ENCODE measurements at regions not wholly inside any gene's neighbourhood (a gene's known extent, or its start where the extent isn't known, plus 50 kb on each side); places are given as distances from the start of the nearest gene placed in this dataset.

DNA sequence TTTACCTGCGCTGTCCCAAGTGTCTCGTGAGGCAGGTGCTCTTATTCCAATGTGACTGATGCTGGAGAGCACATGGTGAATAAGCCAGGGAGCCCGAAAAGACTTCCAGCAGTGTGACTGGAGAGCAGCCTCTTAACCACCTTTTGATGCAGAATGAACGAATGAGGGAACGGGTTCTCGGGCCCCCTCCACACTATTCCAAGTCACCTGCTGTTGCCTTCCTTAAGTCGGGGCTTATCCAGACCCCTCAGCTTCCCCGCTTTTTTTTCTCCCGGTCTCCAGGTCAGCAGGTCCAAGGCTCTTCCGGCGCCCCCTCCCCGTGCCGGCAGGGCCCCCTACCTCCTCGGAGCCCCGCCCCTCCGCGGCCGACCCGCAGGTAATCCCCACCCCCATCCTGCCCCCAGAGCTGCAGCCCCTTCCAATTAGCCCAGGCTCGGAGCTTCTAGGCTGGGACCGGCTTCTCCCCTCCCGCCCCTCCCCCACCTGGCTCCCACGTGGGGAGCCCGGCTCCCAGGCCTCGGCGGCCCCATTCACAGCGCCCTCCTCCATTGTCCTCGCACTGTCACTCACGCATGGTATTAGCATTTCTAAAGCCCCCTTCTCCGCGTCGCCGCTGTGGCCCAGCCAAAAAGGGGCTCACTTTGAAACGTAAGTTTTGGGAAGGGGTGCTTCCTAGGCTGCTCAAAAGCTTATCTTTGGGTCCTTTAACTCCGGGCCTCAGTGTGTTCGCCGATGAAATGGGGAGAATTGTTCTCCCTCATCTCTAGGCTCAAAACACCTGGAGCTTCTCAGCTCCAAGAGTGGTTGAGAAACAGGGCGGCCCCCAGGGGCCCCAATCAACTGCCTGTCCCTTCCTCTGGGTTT, 56.2 kb upstream of the PJA1 start:
- no peak for DNase-seq

DNA sequence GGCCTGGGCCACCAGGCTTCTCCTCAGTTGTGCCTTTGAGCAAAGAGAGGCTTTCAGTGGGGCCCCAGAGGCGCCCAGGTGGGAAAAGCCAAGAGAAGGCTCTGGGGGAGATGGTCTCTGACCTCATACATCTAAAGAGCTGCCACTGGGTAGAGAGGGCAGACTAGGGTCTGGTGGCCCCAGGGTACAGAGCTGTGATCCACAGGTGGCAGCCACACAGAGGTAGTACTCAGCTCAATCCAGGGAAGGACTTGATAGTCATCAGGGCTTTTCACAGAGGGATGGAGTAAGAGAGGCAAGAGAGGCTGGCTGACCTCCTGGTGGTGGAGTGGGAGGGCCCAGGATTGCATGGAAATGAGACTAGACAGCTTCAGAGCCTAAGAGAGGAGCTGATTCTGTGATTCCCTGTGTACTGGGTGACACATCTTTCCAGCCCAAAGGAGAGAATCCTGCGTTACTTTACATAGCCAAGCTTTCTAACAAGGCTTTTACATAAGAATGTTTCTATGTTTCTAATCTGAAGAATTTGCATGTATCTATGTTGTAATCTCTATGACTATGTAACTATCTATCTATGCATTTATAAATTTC, 53.2 kb upstream of the PJA1 start:
- no peak for DNase-seq

GRCh38 chrX:69216911-69217310, 51.7 kb upstream of the PJA1 start:
- DNase-seq: no peak

DNA sequence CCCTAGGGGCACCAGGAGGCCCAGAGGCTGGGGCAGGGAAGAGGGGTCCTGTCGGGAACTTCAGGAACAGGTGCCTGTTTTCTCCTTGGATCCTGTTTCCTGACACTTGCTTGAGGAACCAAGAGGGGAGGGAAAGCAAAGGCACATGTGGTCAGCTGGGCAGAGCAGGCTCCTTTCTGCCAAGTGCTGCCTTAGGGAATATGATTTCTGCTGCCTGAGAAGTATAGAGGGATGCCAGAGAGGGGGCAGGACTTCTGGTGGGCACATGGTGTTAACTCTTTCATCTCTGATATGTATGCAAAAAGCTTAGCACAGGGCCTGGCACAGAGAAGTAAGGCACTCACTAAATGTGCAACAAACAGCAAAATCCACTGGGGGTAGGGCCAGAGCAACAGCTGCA, 51.2 kb upstream of the PJA1 start:
- peak; percentile 51 for DNase-seq

DNA sequence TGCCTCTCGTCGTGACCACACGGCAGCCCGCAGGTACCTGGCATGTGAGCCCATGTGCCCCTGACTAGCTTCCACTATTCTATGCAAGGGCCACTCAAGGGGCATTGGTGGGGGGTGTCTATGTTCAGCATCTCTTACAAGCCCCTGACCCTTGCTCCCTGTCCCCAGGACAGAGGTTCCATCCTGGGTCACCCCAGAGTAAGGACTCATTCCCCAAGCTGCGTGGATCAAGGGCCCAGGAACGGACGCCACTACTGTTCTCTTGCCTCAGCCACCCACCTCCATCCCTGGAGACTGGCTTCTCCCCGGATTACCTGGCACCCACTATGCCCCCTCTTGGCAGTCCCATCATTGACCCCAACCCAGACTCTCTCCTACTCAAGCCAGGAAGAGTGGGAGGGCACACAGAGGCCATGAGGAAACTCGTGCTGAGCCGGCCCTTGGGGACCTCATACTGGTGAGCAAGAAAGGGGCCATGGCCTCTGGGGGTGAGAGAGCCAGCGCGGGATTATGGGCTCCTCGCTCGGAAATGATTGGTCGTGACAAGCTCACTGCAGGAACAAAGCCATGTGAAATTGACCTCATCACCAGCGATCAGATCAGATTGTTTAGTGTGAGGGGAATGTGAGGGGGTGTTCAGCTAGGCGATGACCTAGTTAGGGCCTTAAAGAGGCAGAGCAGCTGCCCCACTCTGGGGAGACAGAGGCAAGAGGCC, 50.1 kb upstream of the PJA1 start:
- DNase-seq: no peak

Measured in NCI-H446 treated with DMSO at 0.1 percent for 48 hours (cell line).